GM18508 (cell line): ENCODE measurements at regions not wholly inside any gene's neighbourhood (a gene's known extent, or its start where the extent isn't known, plus 50 kb on each side); places are given as distances from the start of the nearest gene placed in this dataset.

Experiments used
- ATAC-seq: cut with Tn5 transposase; IDR thresholded peaks from one replicate; pipeline ENCODE4 v1.9.1; 2021; ENCODE audit warnings: moderate number of reproducible peaks; ENCODE audit not compliant: insufficient read depth, unreplicated experiment

GRCh38 chr5:29800752-29801151 is 1392.7 kb upstream of the CDH6 start:
- ATAC-seq, result no peak

DNA sequence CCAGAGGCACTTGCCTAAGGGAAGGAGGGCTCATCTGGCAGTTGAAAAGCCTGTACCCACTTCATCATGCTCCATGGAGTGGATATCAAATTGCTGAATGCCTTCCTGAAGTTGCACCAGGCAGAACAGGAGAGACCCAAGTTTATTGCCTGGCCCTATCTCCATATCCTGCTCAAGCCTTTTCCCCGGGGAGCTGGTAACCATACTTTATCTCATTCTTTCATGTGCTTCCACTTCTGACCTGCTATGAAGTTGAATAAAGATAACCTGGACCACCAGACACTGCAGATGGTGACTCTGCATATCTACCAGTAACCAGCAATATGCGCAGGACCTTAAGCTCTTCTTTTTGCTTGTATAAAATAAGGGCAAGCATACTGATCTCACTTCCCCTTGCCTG is 1397.5 kb upstream of the CDH6 start:
- no peak for ATAC-seq

- ATAC-seq, result no peak
Measured at GRCh38 chr5:29795096-29795652, 1398.3 kb upstream of the CDH6 start.

DNA sequence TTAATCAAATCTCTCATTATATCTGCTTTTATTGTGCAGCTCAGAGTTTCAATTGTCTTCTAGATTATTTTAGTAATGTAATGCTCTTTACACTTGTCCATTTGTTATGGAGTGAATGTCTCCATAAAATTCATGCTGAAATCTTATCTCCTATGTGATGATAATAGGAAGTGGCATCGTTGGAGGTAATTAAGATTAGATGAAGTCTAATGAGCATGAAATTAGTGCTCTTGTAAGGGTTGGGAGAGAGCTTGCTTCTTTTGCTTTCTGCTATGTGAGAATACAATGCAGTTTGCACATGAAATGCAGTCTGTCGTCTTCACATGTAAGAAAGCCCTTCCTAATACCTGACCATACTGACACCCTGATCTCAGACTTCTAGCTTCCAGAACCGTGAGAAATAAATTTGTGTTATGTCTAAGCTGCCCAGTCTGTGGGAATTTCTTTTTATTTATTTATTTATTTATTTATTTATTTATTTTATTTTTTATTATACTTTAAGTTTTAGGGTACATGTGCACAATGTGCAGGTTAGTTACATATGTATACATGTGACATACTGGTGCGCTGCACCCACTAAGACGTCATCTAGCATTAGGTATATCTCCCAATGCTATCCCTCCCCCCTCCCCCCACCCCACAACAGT is 1399.2 kb upstream of the CDH6 start:
- no peak for ATAC-seq

DNA sequence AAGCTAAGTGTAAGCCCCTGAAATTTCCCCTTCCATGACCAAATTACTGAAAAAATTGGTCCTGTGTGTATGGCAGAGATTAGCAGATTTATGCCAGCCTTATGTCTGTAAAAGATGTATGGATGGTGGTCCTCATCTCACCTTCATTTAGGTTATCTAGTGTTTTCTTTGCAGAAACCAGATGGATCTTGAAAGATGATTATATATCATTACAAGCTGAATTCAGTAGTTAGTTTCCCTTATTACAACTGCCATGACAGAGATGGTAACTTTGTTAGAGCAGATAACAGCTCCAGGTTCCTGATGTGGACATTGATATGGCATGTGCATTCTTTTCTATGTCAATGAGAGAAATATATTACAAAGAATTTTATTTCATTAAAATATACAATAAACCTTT is 1403.2 kb upstream of the CDH6 start:
- no peak for ATAC-seq

DNA sequence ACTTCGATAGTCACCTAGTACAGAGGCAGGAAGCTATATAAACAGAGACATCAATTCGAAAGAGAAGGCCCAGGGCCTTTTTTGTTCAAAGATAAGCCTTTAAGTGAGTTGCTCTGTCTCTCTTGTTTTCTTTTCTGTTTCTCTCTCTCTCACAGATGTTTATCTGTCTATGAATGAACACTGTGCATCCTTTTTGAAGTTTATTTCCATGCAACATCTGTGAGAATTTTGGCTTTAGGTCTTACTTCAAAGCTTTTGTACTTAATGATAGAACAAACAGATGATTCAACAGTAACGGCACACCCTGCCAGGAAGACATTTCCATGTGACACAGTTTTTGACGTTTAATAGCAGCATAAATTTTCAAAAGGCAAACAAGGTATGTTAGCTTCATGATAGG is 1413.1 kb upstream of the CDH6 start:
- no peak for ATAC-seq

- no peak for ATAC-seq
Measured at GRCh38 chr5:29779141-29779540, 1414.3 kb upstream of the CDH6 start.

GRCh38 chr5:29777373-29777772 is 1416.1 kb upstream of the CDH6 start:
- ATAC-seq, result no peak

- no peak for ATAC-seq
Measured at GRCh38 chr5:29770936-29771335, 1422.5 kb upstream of the CDH6 start.

- ATAC-seq, result no peak
Measured at GRCh38 chr5:29769474-29769873, 1424.0 kb upstream of the CDH6 start.

DNA sequence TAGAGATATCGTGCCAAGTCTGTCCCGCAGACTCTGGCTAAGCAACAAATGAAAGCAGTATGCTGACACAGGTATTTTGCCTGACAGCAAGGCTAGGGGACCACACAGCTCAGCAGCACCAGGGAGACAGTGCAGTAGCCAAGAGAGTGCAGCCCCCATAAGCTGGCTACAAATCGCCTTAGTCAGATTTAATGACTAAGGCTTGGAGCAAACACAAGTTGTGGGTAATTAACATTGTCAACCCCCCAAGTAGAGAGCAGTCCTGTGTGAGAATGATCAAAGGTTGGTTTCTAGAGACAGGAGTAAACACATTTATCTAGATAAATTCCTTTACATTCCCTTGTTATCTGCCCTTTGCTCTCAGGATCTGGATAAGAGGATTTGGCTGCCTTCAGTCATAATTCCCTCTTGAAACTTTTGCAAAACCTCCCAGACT is 1434.5 kb upstream of the CDH6 start:
- no peak for ATAC-seq

GRCh38 chr5:29750453-29750852 is 1443.0 kb upstream of the CDH6 start:
- no peak for ATAC-seq

DNA sequence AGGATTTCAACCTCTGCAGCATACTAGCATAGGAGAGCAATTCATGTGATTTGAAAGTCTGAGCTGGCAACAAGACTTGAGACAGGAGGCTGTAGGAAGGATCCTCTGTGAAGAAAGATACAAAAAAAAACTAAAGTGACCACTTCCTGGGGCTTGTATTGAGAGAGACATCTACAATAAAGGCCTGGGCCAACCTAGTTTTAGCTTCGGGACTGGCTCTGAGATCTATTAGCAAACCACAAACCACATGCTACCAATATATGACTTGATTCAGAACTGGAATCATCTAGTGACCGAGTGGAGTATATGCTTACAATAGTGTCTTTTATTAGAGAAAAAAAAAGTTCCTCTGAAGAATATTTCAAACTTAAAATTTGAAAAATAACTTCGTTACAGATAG is 1448.9 kb upstream of the CDH6 start:
- no peak for ATAC-seq

DNA sequence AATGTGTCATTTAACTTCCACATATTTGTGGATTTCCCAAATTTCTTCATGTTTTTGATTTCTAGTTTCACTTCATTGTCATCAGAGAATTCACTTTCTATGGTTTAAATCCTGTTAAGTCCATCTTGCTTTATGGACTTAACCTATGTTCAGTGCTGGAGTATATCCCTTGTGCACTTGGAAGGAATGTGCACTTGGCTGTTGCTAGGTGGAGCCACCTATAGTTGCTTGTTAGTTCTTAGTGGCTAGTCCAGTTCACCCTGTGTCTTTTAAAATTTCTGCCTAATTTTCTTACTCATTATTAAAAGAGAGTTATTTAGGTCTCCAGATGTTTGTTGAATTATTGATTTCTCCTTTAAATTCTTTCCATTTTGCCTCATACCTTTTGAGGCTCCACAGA is 1472.5 kb upstream of the CDH6 start:
- no peak for ATAC-seq

- ATAC-seq, result no peak
Measured at GRCh38 chr5:29719171-29719570, 1474.3 kb upstream of the CDH6 start.

DNA sequence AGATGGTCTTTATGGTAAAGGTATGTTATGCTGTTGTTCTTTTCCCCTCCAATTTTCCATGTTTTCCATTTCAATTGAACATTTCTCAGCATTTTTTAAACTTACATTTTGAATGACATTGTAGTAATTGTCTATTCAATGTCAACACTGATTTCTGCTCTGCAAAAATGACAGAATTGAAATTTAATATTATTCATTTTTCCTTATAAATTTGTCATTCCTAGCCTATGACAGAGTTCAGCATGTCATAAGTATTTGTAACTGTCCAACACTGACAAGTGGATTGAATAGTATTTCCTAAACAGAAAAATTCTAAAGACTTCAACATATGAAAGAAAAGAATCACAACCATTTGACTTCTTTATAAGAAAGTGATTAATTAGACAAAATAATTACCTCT is 1478.3 kb upstream of the CDH6 start:
- ATAC-seq, result no peak

- no peak for ATAC-seq
Measured at GRCh38 chr5:29702875-29703274, 1490.6 kb upstream of the CDH6 start.

GRCh38 chr5:29701600-29701999 is 1491.9 kb upstream of the CDH6 start:
- no peak for ATAC-seq

GRCh38 chr5:29697785-29698414 is 1495.6 kb upstream of the CDH6 start:
- no peak for ATAC-seq

DNA sequence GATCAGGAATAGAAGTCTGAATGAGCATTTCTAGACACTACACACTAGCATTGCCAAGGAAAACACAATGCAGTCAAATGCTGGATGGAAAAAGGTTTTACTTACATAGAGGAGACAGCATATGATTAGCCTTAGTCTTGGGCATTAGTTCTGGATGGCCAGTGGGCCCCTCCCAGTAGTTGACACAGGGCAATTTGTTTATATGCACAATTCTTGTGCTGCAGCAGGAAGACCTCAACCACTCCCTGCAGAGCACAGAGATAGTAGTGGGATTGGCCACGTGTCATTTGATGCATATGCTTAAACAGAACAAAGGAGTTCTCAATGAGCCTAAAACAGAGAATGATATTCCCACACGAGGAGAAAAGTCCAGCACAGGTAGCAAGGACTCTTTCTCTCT is 1496.2 kb upstream of the CDH6 start:
- no peak for ATAC-seq

GRCh38 chr5:29672678-29673077 is 1520.8 kb upstream of the CDH6 start:
- no peak for ATAC-seq

DNA sequence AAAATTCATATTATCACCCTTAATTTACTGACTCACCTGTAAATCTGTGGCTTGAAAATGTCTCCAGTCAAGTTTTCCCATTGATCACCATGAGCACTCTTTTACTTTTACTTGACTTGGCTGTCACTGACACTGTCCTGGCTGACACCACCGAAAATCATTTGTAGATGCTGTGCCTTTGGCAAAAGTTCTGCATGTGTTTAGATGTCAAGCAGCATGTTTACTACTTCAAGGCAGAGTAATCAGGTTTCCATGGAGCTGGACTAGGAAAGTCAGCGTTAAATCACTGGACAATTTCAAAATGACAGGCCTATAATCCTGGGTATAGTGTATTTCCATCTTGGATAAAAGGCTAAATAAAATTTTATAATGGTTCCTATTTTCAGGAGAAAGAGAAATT is 1530.6 kb upstream of the CDH6 start:
- no peak for ATAC-seq
